HEK293 (cell line): ENCODE measurements at regions not wholly inside any gene's neighbourhood (a gene's known extent, or its start where the extent isn't known, plus 50 kb on each side); places are given as distances from the start of the nearest gene placed in this dataset.

Source experiments
- KLF1 ChIP-seq: fragments of 450-650 bp; formaldehyde crosslinking; IDR thresholded peaks from 2 replicates; pipeline ENCODE4 v1.5.1; 2016; ENCODE audit warnings: missing biosample characterization, missing genetic modification characterization
- ZNF114 ChIP-seq: fragments of 450-650 bp; formaldehyde crosslinking; IDR thresholded peaks from 2 replicates; pipeline ENCODE4 v1.5.0; 2017; ENCODE audit warnings: missing biosample characterization, missing genetic modification characterization
- ZNF324 ChIP-seq: fragments of 450-650 bp; formaldehyde crosslinking; IDR thresholded peaks from 2 replicates; pipeline ENCODE4 v1.5.1; 2016; ENCODE audit warnings: missing biosample characterization, missing genetic modification characterization
- ZNF529 ChIP-seq: fragments of 450-650 bp; formaldehyde crosslinking; IDR thresholded peaks from 2 replicates; pipeline ENCODE4 v1.5.1; 2017; ENCODE audit warnings: missing genetic modification characterization, missing biosample characterization; ENCODE audit not compliant: insufficient replicate concordance
- ZNF530 ChIP-seq: fragments of 450-650 bp; formaldehyde crosslinking; IDR thresholded peaks from 2 replicates; pipeline ENCODE4 v1.5.1; 2016; ENCODE audit warnings: low read depth, missing biosample characterization, missing genetic modification characterization
- TF ChIP-seq, protein P1 (sequence below): fragments of 450-650 bp; formaldehyde crosslinking; IDR thresholded peaks from 2 replicates; pipeline ENCODE4 v1.5.1; 2016; ENCODE audit warnings: missing biosample characterization, missing genetic modification characterization
- TF ChIP-seq, protein P2 (sequence below): fragments of 450-650 bp; formaldehyde crosslinking; IDR thresholded peaks from 2 replicates; pipeline ENCODE4 v1.5.1; 2016; ENCODE audit warnings: missing biosample characterization, missing genetic modification characterization
- TF ChIP-seq, protein P3 (sequence below): fragments of 450-650 bp; formaldehyde crosslinking; IDR thresholded peaks from 2 replicates; pipeline ENCODE4 v1.5.1; 2016; ENCODE audit warnings: missing biosample characterization, missing genetic modification characterization
- TF ChIP-seq, protein P4 (sequence below): fragments of 450-650 bp; formaldehyde crosslinking; IDR thresholded peaks from 2 replicates; pipeline ENCODE4 v1.5.1; 2016; ENCODE audit warnings: missing biosample characterization, missing genetic modification characterization, low read depth

DNA sequence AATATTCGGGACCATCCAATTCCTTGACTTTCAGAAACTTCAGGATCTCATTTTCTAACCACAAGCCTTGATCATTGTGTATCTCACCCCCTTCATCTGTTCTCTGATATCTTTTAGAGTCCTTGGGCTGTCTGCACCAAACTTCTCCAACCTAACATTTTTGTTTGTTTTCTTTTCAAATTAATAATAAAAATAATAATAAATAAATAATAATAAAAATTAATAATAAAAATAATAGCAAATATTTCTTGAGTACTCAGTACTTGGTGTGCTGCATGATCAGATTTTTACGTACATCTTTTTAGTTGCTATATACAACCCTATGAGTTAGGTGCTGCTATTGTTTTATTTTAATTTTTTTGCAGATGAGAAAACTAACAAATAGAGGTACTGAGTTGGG lies 70.2 kb upstream of the TPRG1 start:
- TF ChIP-seq, protein P1, sequence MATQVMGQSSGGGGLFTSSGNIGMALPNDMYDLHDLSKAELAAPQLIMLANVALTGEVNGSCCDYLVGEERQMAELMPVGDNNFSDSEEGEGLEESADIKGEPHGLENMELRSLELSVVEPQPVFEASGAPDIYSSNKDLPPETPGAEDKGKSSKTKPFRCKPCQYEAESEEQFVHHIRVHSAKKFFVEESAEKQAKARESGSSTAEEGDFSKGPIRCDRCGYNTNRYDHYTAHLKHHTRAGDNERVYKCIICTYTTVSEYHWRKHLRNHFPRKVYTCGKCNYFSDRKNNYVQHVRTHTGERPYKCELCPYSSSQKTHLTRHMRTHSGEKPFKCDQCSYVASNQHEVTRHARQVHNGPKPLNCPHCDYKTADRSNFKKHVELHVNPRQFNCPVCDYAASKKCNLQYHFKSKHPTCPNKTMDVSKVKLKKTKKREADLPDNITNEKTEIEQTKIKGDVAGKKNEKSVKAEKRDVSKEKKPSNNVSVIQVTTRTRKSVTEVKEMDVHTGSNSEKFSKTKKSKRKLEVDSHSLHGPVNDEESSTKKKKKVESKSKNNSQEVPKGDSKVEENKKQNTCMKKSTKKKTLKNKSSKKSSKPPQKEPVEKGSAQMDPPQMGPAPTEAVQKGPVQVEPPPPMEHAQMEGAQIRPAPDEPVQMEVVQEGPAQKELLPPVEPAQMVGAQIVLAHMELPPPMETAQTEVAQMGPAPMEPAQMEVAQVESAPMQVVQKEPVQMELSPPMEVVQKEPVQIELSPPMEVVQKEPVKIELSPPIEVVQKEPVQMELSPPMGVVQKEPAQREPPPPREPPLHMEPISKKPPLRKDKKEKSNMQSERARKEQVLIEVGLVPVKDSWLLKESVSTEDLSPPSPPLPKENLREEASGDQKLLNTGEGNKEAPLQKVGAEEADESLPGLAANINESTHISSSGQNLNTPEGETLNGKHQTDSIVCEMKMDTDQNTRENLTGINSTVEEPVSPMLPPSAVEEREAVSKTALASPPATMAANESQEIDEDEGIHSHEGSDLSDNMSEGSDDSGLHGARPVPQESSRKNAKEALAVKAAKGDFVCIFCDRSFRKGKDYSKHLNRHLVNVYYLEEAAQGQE (tag by site-specific recombination) = no peak
- TF ChIP-seq ZNF114 (tag by site-specific recombination) = no peak
- TF ChIP-seq KLF1 (tag by site-specific recombination) = no peak
- TF ChIP-seq, protein P2, sequence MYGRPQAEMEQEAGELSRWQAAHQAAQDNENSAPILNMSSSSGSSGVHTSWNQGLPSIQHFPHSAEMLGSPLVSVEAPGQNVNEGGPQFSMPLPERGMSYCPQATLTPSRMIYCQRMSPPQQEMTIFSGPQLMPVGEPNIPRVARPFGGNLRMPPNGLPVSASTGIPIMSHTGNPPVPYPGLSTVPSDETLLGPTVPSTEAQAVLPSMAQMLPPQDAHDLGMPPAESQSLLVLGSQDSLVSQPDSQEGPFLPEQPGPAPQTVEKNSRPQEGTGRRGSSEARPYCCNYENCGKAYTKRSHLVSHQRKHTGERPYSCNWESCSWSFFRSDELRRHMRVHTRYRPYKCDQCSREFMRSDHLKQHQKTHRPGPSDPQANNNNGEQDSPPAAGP (tag by site-specific recombination) = no peak
- TF ChIP-seq ZNF324 (tag by site-specific recombination) = no peak
- TF ChIP-seq, protein P3, sequence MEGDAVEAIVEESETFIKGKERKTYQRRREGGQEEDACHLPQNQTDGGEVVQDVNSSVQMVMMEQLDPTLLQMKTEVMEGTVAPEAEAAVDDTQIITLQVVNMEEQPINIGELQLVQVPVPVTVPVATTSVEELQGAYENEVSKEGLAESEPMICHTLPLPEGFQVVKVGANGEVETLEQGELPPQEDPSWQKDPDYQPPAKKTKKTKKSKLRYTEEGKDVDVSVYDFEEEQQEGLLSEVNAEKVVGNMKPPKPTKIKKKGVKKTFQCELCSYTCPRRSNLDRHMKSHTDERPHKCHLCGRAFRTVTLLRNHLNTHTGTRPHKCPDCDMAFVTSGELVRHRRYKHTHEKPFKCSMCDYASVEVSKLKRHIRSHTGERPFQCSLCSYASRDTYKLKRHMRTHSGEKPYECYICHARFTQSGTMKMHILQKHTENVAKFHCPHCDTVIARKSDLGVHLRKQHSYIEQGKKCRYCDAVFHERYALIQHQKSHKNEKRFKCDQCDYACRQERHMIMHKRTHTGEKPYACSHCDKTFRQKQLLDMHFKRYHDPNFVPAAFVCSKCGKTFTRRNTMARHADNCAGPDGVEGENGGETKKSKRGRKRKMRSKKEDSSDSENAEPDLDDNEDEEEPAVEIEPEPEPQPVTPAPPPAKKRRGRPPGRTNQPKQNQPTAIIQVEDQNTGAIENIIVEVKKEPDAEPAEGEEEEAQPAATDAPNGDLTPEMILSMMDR (tag by site-specific recombination) = no peak
- TF ChIP-seq ZNF530 (tag by site-specific recombination) = no peak
- no peak for TF ChIP-seq ZNF529 (tag by site-specific recombination)
- TF ChIP-seq, protein P4, sequence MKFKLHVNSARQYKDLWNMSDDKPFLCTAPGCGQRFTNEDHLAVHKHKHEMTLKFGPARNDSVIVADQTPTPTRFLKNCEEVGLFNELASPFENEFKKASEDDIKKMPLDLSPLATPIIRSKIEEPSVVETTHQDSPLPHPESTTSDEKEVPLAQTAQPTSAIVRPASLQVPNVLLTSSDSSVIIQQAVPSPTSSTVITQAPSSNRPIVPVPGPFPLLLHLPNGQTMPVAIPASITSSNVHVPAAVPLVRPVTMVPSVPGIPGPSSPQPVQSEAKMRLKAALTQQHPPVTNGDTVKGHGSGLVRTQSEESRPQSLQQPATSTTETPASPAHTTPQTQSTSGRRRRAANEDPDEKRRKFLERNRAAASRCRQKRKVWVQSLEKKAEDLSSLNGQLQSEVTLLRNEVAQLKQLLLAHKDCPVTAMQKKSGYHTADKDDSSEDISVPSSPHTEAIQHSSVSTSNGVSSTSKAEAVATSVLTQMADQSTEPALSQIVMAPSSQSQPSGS (tag by site-specific recombination) = no peak
